Gastrocnemius medialis (tissue), 4 donors: ENCODE measurements at regions not wholly inside any gene's neighbourhood (a gene's known extent, or its start where the extent isn't known, plus 50 kb on each side); places are given as distances from the start of the nearest gene placed in this dataset.

Source experiments
- ATAC-seq, 2 donors: fragments of 150-250 bp; one replicate each; pipeline ENCODE4 v1.9.1; 2016
- DNase-seq, 2 donors: peaks; one replicate each; pipeline ENCODE4 v3.0.0-alpha.2; 2019
- H3K27ac ChIP-seq, 4 donors: fragments of 200-600 bp; sonication (generic); 1 replicate in 1 of 4; 2 replicates in 3 of 4; pipeline ENCODE4 v1.5.1; 2016 to 2018; ENCODE audit warnings: mild to moderate bottlenecking in 2 of 4, moderate library complexity in 1 of 4
- H3K27me3 ChIP-seq, 3 donors: fragments of 200-600 bp; sonication (generic) in 2 of 3; 1 replicate in 1 of 3; 2 replicates in 2 of 3; pipeline versions ENCODE4 v1.5.1 to v1.6.0; 2016 to 2019; ENCODE audit warnings: mild to moderate bottlenecking in 1 of 3, moderate library complexity in 1 of 3
- H3K36me3 ChIP-seq, 2 donors: fragments of 200-600 bp; sonication (generic) in 1 of 2; one replicate each; pipeline ENCODE4 v1.5.1; 2017 to 2018
- H3K4me1 ChIP-seq, 2 donors: fragments of 200-600 bp; sonication (generic) in 1 of 2; one replicate each; pipeline ENCODE4 v1.5.1; 2016 to 2017; ENCODE audit warnings: mild to moderate bottlenecking in 2 of 2
- H3K4me3 ChIP-seq, 4 donors: fragments of 200-600 bp; sonication (generic) in 3 of 4; 1 replicate in 1 of 4; 2 replicates in 3 of 4; pipeline ENCODE4 v1.5.1; 2016 to 2019; ENCODE audit warnings: mild to moderate bottlenecking in 2 of 4
- H3K9me3 ChIP-seq, 3 donors: fragments of 200-600 bp; sonication (generic) in 2 of 3; 1 replicate in 1 of 3; 2 replicates in 2 of 3; pipeline ENCODE4 v1.5.1; 2016 to 2019
- CTCF ChIP-seq, 5 experiments: fragments of 450-650 bp in 3 of 5; fragments of 200-600 bp in 2 of 5; sonication (generic) in 2 of 5; IDR thresholded peaks in 4 of 5; conservative IDR thresholded peaks in 1 of 5; 1 replicate in 4 of 5; 2 replicates in 1 of 5; pipeline ENCODE4 v1.5.1; 2016 to 2019; ENCODE audit warnings: antibody characterized with exemption in 5 of 5, mild to moderate bottlenecking in 3 of 5, moderate library complexity in 3 of 5
- POLR2A ChIP-seq, 2 donors: fragments of 450-650 bp; IDR thresholded peaks; one replicate each; pipeline ENCODE4 v1.6.1; 2017; ENCODE audit warnings: antibody characterized with exemption in 2 of 2, mild to moderate bottlenecking in 2 of 2, moderate library complexity in 2 of 2
- in situ Hi-C, 4 donors: fragments of 200-750 bp; cut with MboI; loops; one replicate each; pipeline versions ENCODE4 v1.15.0 to v1.8.0; 2017; ENCODE audit warnings: low sequenced_read_pairs in 4 of 4
- intact Hi-C: fragments of 100-400 bp; cut with DNase I; formaldehyde crosslinking; loops from one replicate; pipeline ENCODE4 v1.15.1; 2023; ENCODE audit warnings: low total_unique reads

- no peak overlapping the region for H3K27ac ChIP-seq
- no peak for TF ChIP-seq POLR2A (IDR thresholded peaks at IDR 0.05)
- no peak for TF ChIP-seq CTCF (IDR thresholded peaks at IDR 0.05 in 4 of 5, conservative IDR thresholded peaks at IDR 0.05 in 1 of 5)
Measured at GRCh38 chr2:215653344-215654030, 217.6 kb upstream of the FN1 start.

GRCh38 chr2:215652388-215652787 is 216.5 kb upstream of the FN1 start:
- in situ Hi-C loops: no loop called here

More at GRCh38 chr2:215653344-215654030, 217.6 kb upstream of the FN1 start:
- Histone ChIP-seq H3K4me1 (no peaks in the 10 kb centered on the region), H3K36me3 (no peaks in the 10 kb centered on the region), H3K9me3 (no peaks in the 10 kb centered on the region), H3K4me3 (no peak overlapping the region), H3K27me3 (no peaks in the 10 kb centered on the region)
- in situ Hi-C loops: no loop called here
- DNase-seq (no peak), ATAC-seq (no peak)
- intact Hi-C loops: no loop called here

GRCh38 chr2:215651412-215651811 is 215.5 kb upstream of the FN1 start:
- Histone ChIP-seq H3K27ac (no peak overlapping the region), H3K9me3 (no peaks in the 10 kb centered on the region), H3K36me3 (no peaks in the 10 kb centered on the region), H3K4me3 (no peak overlapping the region), H3K27me3 (no peaks in the 10 kb centered on the region), H3K4me1 (no peaks in the 10 kb centered on the region)
- ATAC-seq: no peak
- DNase-seq: no peak
- intact Hi-C loops: no loop called here
- in situ Hi-C loops: no loop called here
- no peak for TF ChIP-seq CTCF (IDR thresholded peaks at IDR 0.05 in 4 of 5, conservative IDR thresholded peaks at IDR 0.05 in 1 of 5)
- TF ChIP-seq POLR2A (IDR thresholded peaks at IDR 0.05): no peak

More at GRCh38 chr2:215652388-215652787, 216.5 kb upstream of the FN1 start:
- H3K4me1 ChIP-seq: no peaks in the 10 kb centered on the region
- TF ChIP-seq CTCF (IDR thresholded peaks at IDR 0.05 in 4 of 5, conservative IDR thresholded peaks at IDR 0.05 in 1 of 5) (no peak), POLR2A (IDR thresholded peaks at IDR 0.05) (no peak)
- H3K9me3 ChIP-seq: no peaks in the 10 kb centered on the region
- intact Hi-C loops: no loop called here
- ATAC-seq (no peak), DNase-seq (no peak)
- H3K27ac ChIP-seq: no peak overlapping the region
- H3K27me3 ChIP-seq: no peaks in the 10 kb centered on the region
- no peak overlapping the region for H3K4me3 ChIP-seq
- no peaks in the 10 kb centered on the region for H3K36me3 ChIP-seq

GRCh38 chr2:215644233-215644897 is 208.5 kb upstream of the FN1 start:
- no peaks in the 10 kb centered on the region for H3K9me3 ChIP-seq
- in situ Hi-C loops (no loop called here), intact Hi-C loops (no loop called here)
- TF ChIP-seq CTCF (IDR thresholded peaks at IDR 0.05 in 4 of 5, conservative IDR thresholded peaks at IDR 0.05 in 1 of 5) (no peak), POLR2A (IDR thresholded peaks at IDR 0.05) (no peak)
- no peaks in the 10 kb centered on the region for H3K27me3 ChIP-seq
- ATAC-seq (no peak), DNase-seq (no peak)
- H3K36me3 ChIP-seq: no peaks in the 10 kb centered on the region
- H3K27ac ChIP-seq: no peak overlapping the region
- H3K4me1 ChIP-seq: no peaks in the 10 kb centered on the region
- no peak overlapping the region for H3K4me3 ChIP-seq
